HTR-8/SVneo (cell line): ENCODE measurements at regions not wholly inside any gene's neighbourhood (a gene's known extent, or its start where the extent isn't known, plus 50 kb on each side); places are given as distances from the start of the nearest gene placed in this dataset.
A peak's percentile ranks its signal among the peaks of the same experiment; 100 is the strongest.
"Not testable (repeated sequence)": the region's sequence is repeated elsewhere in the genome, so short reads cannot be mapped to it uniquely, and the experiment has no call there.

Experiments used
- DNase-seq: peaks from one replicate; pipeline ENCODE4 v3.0.0; 2011; ENCODE audit warnings: low spot score, mixed read lengths; ENCODE audit not compliant: insufficient read length
- FAIRE-seq: peaks from 2 replicates; lab custom pipeline; 2011; peaks lifted over from hg19 to GRCh38; lab: Jason Lieb, UNC

- not testable (repeated sequence) for FAIRE-seq, DNase-seq
Measured at GRCh38 chr2:48206056-48206656, 108.3 kb upstream of the FOXN2 start.

GRCh38 chr2:48207201-48207641 is 107.3 kb upstream of the FOXN2 start:
- DNase-seq (no peak), FAIRE-seq (no peak)

- DNase-seq (no peak), FAIRE-seq (no peak)
Measured at GRCh38 chr2:48207851-48208250, 106.6 kb upstream of the FOXN2 start.

GRCh38 chr2:48209214-48209885 is 105.1 kb upstream of the FOXN2 start:
- FAIRE-seq (peak; percentile 16), DNase-seq (peak; percentile 12)

- DNase-seq (no peak), FAIRE-seq (no peak)
Measured at GRCh38 chr2:48210189-48210588, 104.3 kb upstream of the FOXN2 start.

- no peak for FAIRE-seq
Measured at GRCh38 chr2:48213646-48214045, 100.8 kb upstream of the FOXN2 start.

GRCh38 chr2:48218169-48218568 is 96.3 kb upstream of the FOXN2 start:
- FAIRE-seq (no peak), DNase-seq (no peak)

More at GRCh38 chr2:48213646-48214045, 100.8 kb upstream of the FOXN2 start:
- DNase-seq, result no peak

- DNase-seq, result no peak
- no peak for FAIRE-seq
Measured at GRCh38 chr2:48219234-48219554, 95.3 kb upstream of the FOXN2 start.

GRCh38 chr2:48219555-48220436 is 94.7 kb upstream of the FOXN2 start:
- DNase-seq (no peak), FAIRE-seq (no peak)

- FAIRE-seq (no peak), DNase-seq (no peak)
Measured at GRCh38 chr2:48220501-48220900, 94.0 kb upstream of the FOXN2 start.

GRCh38 chr2:48221846-48222516 is 92.5 kb upstream of the FOXN2 start:
- FAIRE-seq (no peak), DNase-seq (no peak)

- DNase-seq, result no peak
- no peak for FAIRE-seq
Measured at GRCh38 chr2:48227617-48228344, 86.7 kb upstream of the FOXN2 start.

- FAIRE-seq (no peak), DNase-seq (no peak)
Measured at GRCh38 chr2:48228345-48228684, 86.2 kb upstream of the FOXN2 start.

GRCh38 chr2:48229063-48229462 is 85.4 kb upstream of the FOXN2 start:
- FAIRE-seq, result no peak
- DNase-seq, result no peak

- FAIRE-seq (no peak), DNase-seq (no peak)
Measured at GRCh38 chr2:48230834-48231233, 83.6 kb upstream of the FOXN2 start.

- FAIRE-seq, result no peak
- no peak for DNase-seq
Measured at GRCh38 chr2:48232351-48232750, 82.1 kb upstream of the FOXN2 start.

GRCh38 chr2:48233005-48233404 is 81.5 kb upstream of the FOXN2 start:
- DNase-seq (no peak), FAIRE-seq (no peak)

GRCh38 chr2:48233824-48234223 is 80.7 kb upstream of the FOXN2 start:
- not testable (repeated sequence) for FAIRE-seq, DNase-seq

- no peak for DNase-seq
- no peak for FAIRE-seq
Measured at GRCh38 chr2:48235076-48235475, 79.4 kb upstream of the FOXN2 start.

- no peak for DNase-seq
- FAIRE-seq, result no peak
Measured at GRCh38 chr2:48238381-48238780, 76.1 kb upstream of the FOXN2 start.
